Epithelial cell of esophagus (primary cell): ENCODE measurements at regions not wholly inside any gene's neighbourhood (a gene's known extent, or its start where the extent isn't known, plus 50 kb on each side); places are given as distances from the start of the nearest gene placed in this dataset.

Experiments used
- DNase-seq: peaks from one replicate; pipeline ENCODE4 v3.0.0; 2010; ENCODE audit warnings: low read depth
- H3K4me3 ChIP-seq: 2 replicates; pipeline ENCODE4 v1.5.1; 2011; ENCODE audit warnings: mild to moderate bottlenecking, low read length, control low read depth
- CTCF ChIP-seq: IDR thresholded peaks from 2 replicates; pipeline ENCODE4 v1.5.1; 2011; ENCODE audit warnings: low read depth, mild to moderate bottlenecking, low read length, control low read depth, inconsistent platforms; ENCODE audit not compliant: insufficient read depth; ENCODE audit errors: missing control alignments

- H3K4me3 ChIP-seq, result no peak overlapping the region
- DNase-seq, result no peak
- no peak for TF ChIP-seq CTCF
Measured at GRCh38 chr12:130008241-130008640, 104.4 kb upstream of the TMEM132D start.

- TF ChIP-seq CTCF, result no peak
- no peak overlapping the region for H3K4me3 ChIP-seq
- DNase-seq, result no peak
Measured at GRCh38 chr12:130009961-130010360, 106.1 kb upstream of the TMEM132D start.

- no peak for TF ChIP-seq CTCF
- no peak overlapping the region for H3K4me3 ChIP-seq
- no peak for DNase-seq
Measured at GRCh38 chr12:130011611-130012385, 108.0 kb upstream of the TMEM132D start.

- TF ChIP-seq CTCF, result peak; percentile 52
- DNase-seq, result peak; percentile 28
- H3K4me3 ChIP-seq, result no peak overlapping the region
Measured at GRCh38 chr12:130013771-130014484, 110.1 kb upstream of the TMEM132D start.

GRCh38 chr12:130014485-130014807 is 110.6 kb upstream of the TMEM132D start:
- H3K4me3 ChIP-seq, result no peak overlapping the region
- no peak for DNase-seq
- no peak for TF ChIP-seq CTCF

GRCh38 chr12:130016194-130016593 is 112.4 kb upstream of the TMEM132D start:
- DNase-seq, result no peak
- TF ChIP-seq CTCF, result no peak
- H3K4me3 ChIP-seq, result no peak overlapping the region
